ENCODE measurements at regions not wholly inside any gene's neighbourhood (a gene's known extent, or its start where the extent isn't known, plus 50 kb on each side); places are given as distances from the start of the nearest gene placed in this dataset.

DNA sequence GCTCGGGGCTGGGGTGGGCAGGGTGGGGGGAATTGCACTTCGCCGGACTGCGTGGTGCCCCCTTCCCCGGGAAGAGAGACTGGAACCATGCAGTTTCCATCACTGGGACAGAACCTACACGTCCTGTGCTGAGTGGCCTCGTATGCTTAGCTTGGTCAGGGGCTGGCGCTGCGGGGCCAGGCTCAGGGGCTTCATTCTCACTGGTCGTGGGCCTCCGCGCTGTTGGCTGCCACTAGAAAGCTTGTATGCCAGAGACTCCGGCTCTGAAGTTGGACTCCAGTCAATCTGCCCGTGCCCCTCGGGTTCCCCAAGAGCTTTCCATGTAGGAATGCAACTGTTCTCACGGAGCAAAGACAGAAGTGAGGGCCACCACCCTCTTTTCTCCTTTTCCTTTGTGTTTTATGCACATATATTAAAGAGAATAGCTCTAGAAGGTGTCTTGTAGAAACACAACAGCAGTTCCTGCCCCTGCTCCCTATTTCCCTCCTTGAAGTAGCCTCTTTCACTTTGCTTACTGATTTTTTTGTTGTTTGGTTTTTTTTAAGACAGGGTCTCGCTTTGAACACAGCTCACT lies 64.0 kb upstream of the YWHAQ start:
- Histone ChIP-seq H3K4me3 (ENCODE audit: low read length) (no peak overlapping the region), H3K36me3 (ENCODE audit: insufficient read depth, low read length) (no peaks in the 10 kb centered on the region), H3K9me3 (ENCODE audit: low read length) (no peaks in the 10 kb centered on the region), H3K27me3 (ENCODE audit: insufficient read depth, low read length, poor library complexity, severe bottlenecking) (no peaks in the 10 kb centered on the region), H3K4me1 (ENCODE audit: insufficient read depth, low read length) (peaks cover 4% of the 10 kb centered on the region), H3K27ac (ENCODE audit: low read depth, low read length) (no peak overlapping the region)
- H3K36me3 Mint-ChIP-seq = no peaks in the 10 kb centered on the region
- ChIA-PET POLR2A (no interaction called here), CTCF (no interaction called here)
- no peaks in the 10 kb centered on the region for H3K27me3 Mint-ChIP-seq
- H3K4me1 Mint-ChIP-seq = peaks cover 24 to 31% (median 30%) of the 10 kb centered on the region in 3 donors
- H3K27ac Mint-ChIP-seq = peak overlapping the region in 2 of 8 donors; percentile 51 to 88
- H3K9me3 Mint-ChIP-seq = no peaks in the 10 kb centered on the region
- H3K4me3 Mint-ChIP-seq = no peak overlapping the region
- DNase-seq = no peak

DNA sequence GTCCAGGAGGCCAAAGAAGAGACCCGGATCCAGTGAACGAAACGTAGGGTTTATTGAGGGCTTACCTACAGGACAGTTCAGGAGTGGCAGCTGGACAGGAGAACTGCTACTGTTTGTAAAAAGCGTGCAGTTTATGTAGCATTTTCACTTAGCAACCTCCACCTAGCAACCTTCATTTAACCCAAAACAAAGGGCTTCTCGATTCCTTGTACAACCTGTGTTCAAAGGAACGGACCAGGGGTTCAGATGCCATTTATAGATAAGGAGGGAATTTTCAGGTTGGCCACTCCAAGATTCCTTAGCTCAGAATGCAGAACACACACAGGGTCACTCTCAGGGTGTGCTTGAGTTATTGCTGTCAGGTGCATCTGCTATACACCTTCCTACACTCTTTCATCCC lies 65.1 kb upstream of the YWHAQ start:
- peaks cover 8% of the 10 kb centered on the region for H3K4me1 ChIP-seq (ENCODE audit: insufficient read depth, low read length)
- Mint-ChIP-seq H3K27ac (no peak overlapping the region), H3K9me3 (no peaks in the 10 kb centered on the region), H3K4me3 (no peak overlapping the region), H3K36me3 (no peaks in the 10 kb centered on the region), H3K4me1 (peaks cover 30 to 43% (median 34%) of the 10 kb centered on the region in 3 donors), H3K27me3 (no peaks in the 10 kb centered on the region)
- H3K27ac ChIP-seq (ENCODE audit: low read depth, low read length) = no peak overlapping the region
- no peak overlapping the region for H3K4me3 ChIP-seq (ENCODE audit: low read length)
- no peaks in the 10 kb centered on the region for H3K9me3 ChIP-seq (ENCODE audit: low read length)
- H3K36me3 ChIP-seq (ENCODE audit: insufficient read depth, low read length) = no peaks in the 10 kb centered on the region
- DNase-seq = no peak
- ChIA-PET CTCF (no interaction called here), POLR2A (interaction anchor here (0.8 kb wide), 1 partner anchor 39 kb away, joined by 3 read pairs; no protein-coding TSS in a partner anchor)
- H3K27me3 ChIP-seq (ENCODE audit: insufficient read depth, low read length, poor library complexity, severe bottlenecking) = no peaks in the 10 kb centered on the region

DNA sequence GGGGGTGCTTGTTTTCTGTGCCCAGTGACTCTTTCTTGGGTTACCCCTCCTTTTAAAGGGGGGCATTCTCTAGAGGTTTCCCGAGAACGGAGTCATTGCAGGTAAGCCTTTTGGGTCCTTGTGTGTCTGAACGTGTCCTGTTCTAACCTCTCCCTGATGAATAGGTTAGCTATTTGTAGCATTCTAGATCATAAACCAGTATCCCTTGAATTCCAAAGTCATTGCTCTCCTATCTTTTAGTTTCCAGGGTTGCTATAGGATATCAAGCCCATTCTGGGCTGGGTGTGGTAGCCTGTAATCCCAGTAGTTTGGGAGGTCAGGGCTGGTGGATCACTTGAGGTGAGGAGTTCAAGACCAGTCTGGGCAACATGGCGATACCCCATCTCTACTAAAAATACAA lies 65.9 kb upstream of the YWHAQ start:
- H3K4me1 ChIP-seq (ENCODE audit: insufficient read depth, low read length) = peaks cover 8% of the 10 kb centered on the region
- ChIA-PET CTCF (no interaction called here), POLR2A (no interaction called here)
- H3K36me3 Mint-ChIP-seq = no peaks in the 10 kb centered on the region
- H3K9me3 ChIP-seq (ENCODE audit: low read length) = no peaks in the 10 kb centered on the region
- H3K27ac Mint-ChIP-seq = no peak overlapping the region
- no peaks in the 10 kb centered on the region for H3K36me3 ChIP-seq (ENCODE audit: insufficient read depth, low read length)
- no peaks in the 10 kb centered on the region for H3K9me3 Mint-ChIP-seq
- H3K27ac ChIP-seq (ENCODE audit: low read depth, low read length) = no peak overlapping the region
- H3K4me3 Mint-ChIP-seq = no peak overlapping the region
- no peaks in the 10 kb centered on the region for H3K27me3 Mint-ChIP-seq
- no peak for DNase-seq
- H3K4me1 Mint-ChIP-seq = peaks cover 34 to 51% (median 35%) of the 10 kb centered on the region in 3 donors
- no peaks in the 10 kb centered on the region for H3K27me3 ChIP-seq (ENCODE audit: insufficient read depth, low read length, poor library complexity, severe bottlenecking)
- H3K4me3 ChIP-seq (ENCODE audit: low read length) = no peak overlapping the region

DNA sequence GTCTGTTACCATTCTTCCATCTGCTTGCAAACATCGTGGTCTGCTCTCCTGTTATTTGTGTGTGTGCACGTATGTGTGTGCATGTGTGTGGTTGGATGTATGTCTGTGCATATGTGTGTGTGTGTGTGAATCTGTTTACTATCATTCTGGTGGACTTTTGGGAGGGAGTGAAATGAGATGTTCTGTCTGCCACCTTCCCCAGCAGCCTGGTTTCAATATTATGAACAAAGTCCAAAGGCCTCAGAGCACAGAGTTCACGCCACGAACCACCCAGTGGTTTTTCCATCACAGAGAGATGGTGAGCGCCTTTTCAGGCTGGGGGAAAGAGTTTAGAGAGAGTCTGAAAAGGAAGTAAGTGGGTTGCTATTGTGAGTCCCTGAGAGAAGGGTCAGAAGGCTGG lies 67.1 kb upstream of the YWHAQ start:
- Mint-ChIP-seq H3K9me3 (no peaks in the 10 kb centered on the region), H3K27ac (peak overlapping the region; percentile 9 to 84 (median 77)), H3K4me1 (peaks cover 36 to 55% (median 41%) of the 10 kb centered on the region in 3 donors), H3K4me3 (peak overlapping the region in 6 of 7 donors; percentile 2 to 57 (median 16)), H3K27me3 (no peaks in the 10 kb centered on the region), H3K36me3 (no peaks in the 10 kb centered on the region)
- Histone ChIP-seq H3K27ac (ENCODE audit: low read depth, low read length) (no peak overlapping the region), H3K4me3 (ENCODE audit: low read length) (no peak overlapping the region), H3K9me3 (ENCODE audit: low read length) (no peaks in the 10 kb centered on the region), H3K36me3 (ENCODE audit: insufficient read depth, low read length) (no peaks in the 10 kb centered on the region), H3K27me3 (ENCODE audit: insufficient read depth, low read length, poor library complexity, severe bottlenecking) (no peaks in the 10 kb centered on the region), H3K4me1 (ENCODE audit: insufficient read depth, low read length) (peaks cover 17% of the 10 kb centered on the region)
- CTCF ChIA-PET = no interaction called here
- POLR2A ChIA-PET = no interaction called here
- DNase-seq = peak in 1 of 5 donors; percentile 22

DNA sequence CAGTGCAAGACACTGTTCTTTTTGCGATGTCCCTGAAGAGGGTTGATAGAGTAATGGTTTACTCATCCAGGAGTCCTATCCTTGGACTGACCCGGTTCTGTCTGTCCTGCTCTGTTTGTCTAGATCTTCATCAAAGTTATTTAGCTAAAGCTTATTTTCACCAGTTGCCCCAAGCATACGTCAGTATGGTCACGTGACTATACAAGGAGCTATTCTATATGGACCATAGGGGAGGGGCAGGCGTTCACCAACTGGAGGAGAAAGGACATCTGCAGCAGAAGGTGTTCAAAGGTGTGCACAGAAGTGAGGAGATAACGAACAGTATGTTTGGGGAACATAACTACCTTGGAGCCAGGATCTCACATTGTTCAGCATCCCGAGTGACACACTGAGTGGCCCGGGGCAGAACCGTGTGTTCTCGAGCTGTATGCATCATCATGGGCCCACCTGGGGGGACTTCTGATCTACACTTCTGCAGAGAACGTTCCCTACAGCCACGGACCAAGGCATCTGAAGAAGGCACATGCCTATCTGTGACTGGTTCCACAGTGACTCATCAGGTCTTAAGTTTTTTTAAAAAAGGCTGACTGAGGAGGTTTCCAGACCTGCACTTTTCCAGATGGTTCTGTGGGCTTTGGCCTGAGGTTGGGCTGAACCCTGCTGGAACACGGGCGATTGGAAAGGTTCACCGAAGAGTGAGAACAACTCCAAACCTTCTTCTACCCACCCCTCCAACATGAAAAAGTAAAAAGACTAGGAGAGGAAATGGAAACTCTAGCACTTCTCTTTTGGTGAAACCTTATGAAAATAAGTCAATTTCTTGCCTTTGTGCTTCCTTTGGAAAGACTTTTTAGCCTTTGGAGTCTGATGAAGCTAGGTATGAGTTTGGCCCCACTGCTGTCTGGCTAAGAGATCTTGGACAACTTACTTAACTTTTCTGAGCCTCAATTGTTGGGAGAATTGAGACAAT lies 68.6 kb upstream of the YWHAQ start:
- CTCF ChIA-PET = interaction anchor here (1.0 to 1.8 kb wide), 2 partner anchors 100 to 143 kb away, joined by 4 read pairs; partner anchors contain the start of gene ADAM17
- Histone ChIP-seq H3K27me3 (ENCODE audit: insufficient read depth, low read length, poor library complexity, severe bottlenecking) (no peaks in the 10 kb centered on the region), H3K9me3 (ENCODE audit: low read length) (no peaks in the 10 kb centered on the region), H3K36me3 (ENCODE audit: insufficient read depth, low read length) (no peaks in the 10 kb centered on the region), H3K4me1 (ENCODE audit: insufficient read depth, low read length) (peaks cover 27% of the 10 kb centered on the region), H3K4me3 (ENCODE audit: low read length) (no peak overlapping the region), H3K27ac (ENCODE audit: low read depth, low read length) (no peak overlapping the region)
- H3K27ac Mint-ChIP-seq = peak overlapping the region in 7 of 8 donors; percentile 0 to 84 (median 61)
- no peaks in the 10 kb centered on the region for H3K36me3 Mint-ChIP-seq
- peaks cover 43 to 65% (median 48%) of the 10 kb centered on the region in 3 donors for H3K4me1 Mint-ChIP-seq
- no peaks in the 10 kb centered on the region for H3K9me3 Mint-ChIP-seq
- peaks cover 0 to 3% of the 10 kb centered on the region in 2 donors for H3K27me3 Mint-ChIP-seq
- POLR2A ChIA-PET = no interaction called here
- no peak for DNase-seq
- no peak overlapping the region for H3K4me3 Mint-ChIP-seq

DNA sequence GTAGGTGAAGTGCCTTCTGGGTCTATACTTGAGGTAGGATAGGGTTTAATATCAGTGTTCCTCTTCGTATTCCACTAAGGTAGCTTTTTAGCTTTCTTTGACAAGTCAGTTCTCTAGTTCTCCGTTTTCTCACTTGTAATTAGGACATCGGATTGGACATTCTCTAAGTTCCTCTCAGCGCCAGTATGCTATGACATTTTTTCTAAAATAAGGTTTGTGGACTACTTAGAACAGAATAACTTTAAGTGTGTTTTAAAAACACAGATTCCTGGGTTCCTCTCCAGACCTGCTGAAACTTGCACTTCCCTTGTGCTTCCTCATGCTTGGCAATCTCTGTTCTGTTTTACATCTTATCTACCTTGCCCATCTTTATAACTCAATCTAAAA lies 69.3 kb upstream of the YWHAQ start:
- CTCF ChIA-PET = interaction anchor here (1.0 to 1.8 kb wide), 2 partner anchors 99 to 144 kb away, joined by 4 read pairs; partner anchors contain the start of gene ADAM17
- DNase-seq = no peak
- Mint-ChIP-seq H3K4me1 (peaks cover 50 to 72% (median 55%) of the 10 kb centered on the region in 3 donors), H3K36me3 (no peaks in the 10 kb centered on the region), H3K9me3 (no peaks in the 10 kb centered on the region), H3K27me3 (peaks cover 0 to 3% of the 10 kb centered on the region in 2 donors), H3K27ac (peak overlapping the region in 5 of 8 donors; percentile 0 to 83 (median 61)), H3K4me3 (no peak overlapping the region)
- peaks cover 27% of the 10 kb centered on the region for H3K4me1 ChIP-seq (ENCODE audit: insufficient read depth, low read length)
- no peaks in the 10 kb centered on the region for H3K27me3 ChIP-seq (ENCODE audit: insufficient read depth, low read length, poor library complexity, severe bottlenecking)
- no peaks in the 10 kb centered on the region for H3K9me3 ChIP-seq (ENCODE audit: low read length)
- no peak overlapping the region for H3K27ac ChIP-seq (ENCODE audit: low read depth, low read length)
- no peaks in the 10 kb centered on the region for H3K36me3 ChIP-seq (ENCODE audit: insufficient read depth, low read length)
- H3K4me3 ChIP-seq (ENCODE audit: low read length) = no peak overlapping the region
- POLR2A ChIA-PET = no interaction called here

DNA sequence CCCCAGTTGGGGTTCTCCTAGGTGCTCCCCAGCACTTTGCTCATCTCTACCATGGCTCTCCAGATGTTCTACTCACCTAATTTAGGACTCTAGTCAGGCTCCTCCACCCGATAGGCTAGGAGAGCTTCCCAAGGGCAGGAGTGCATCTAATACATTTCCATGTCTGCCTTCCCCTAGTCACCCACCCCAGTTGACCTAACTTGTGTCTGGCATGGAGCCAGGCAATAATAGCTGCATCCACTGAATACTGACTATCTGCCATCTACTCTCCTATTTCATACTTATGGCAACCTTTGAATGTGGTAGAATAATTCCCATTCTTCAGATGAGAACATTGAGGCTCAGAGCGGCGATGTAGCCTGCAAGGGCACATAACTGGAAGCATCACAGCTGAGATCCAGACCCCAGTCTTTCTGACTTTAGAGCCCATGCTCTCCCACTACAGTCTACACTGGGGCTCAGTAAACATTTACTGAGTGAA lies 71.8 kb upstream of the YWHAQ start:
- POLR2A ChIA-PET = interaction anchor here (1.1 to 2.5 kb wide), 5 partner anchors 9 to 147 kb away, joined by 3 to 29 read pairs (median 10); partner anchors contain the start of genes ADAM17 and YWHAQ
- peaks cover 51 to 73% (median 56%) of the 10 kb centered on the region in 3 donors for H3K4me1 Mint-ChIP-seq
- Histone ChIP-seq H3K36me3 (ENCODE audit: insufficient read depth, low read length) (no peaks in the 10 kb centered on the region), H3K27me3 (ENCODE audit: insufficient read depth, low read length, poor library complexity, severe bottlenecking) (no peaks in the 10 kb centered on the region), H3K9me3 (ENCODE audit: low read length) (no peaks in the 10 kb centered on the region), H3K27ac (ENCODE audit: low read depth, low read length) (peak overlapping the region; percentile 82), H3K4me1 (ENCODE audit: insufficient read depth, low read length) (peaks cover 27% of the 10 kb centered on the region), H3K4me3 (ENCODE audit: low read length) (peak overlapping the region; percentile 34)
- DNase-seq = no peak
- H3K27ac Mint-ChIP-seq = peak overlapping the region; percentile 94 to 100 (median 98)
- CTCF ChIA-PET = interaction anchor here (0.7 to 1.6 kb wide), 11 partner anchors 11 to 229 kb away, joined by 3 to 8 read pairs (median 4); partner anchors contain the start of genes ADAM17 and YWHAQ
- H3K9me3 Mint-ChIP-seq = no peaks in the 10 kb centered on the region
- peak overlapping the region; percentile 23 to 88 (median 74) for H3K4me3 Mint-ChIP-seq
- H3K36me3 Mint-ChIP-seq = no peaks in the 10 kb centered on the region
- peaks cover 0 to 3% of the 10 kb centered on the region in 2 donors for H3K27me3 Mint-ChIP-seq
